Stimulated activated CD8-positive, alpha-beta memory T cell treated with anti-CD3 and anti-CD28 coated beads, Interleukin-2, amount 100 ng/mL, for 1 hour (primary cell): ENCODE measurements at regions not wholly inside any gene's neighbourhood (a gene's known extent, or its start where the extent isn't known, plus 50 kb on each side); places are given as distances from the start of the nearest gene placed in this dataset.
"Not testable (repeated sequence)": the region's sequence is repeated elsewhere in the genome, so short reads cannot be mapped to it uniquely, and the experiment has no call there.

Source experiments
- DNase-seq, 2 donors: peaks; one replicate each; pipeline ENCODE4 v3.0.0-alpha.2; 2020; ENCODE audit warnings: low read depth in 2 of 2

- no peak for DNase-seq
These were observed 70.0 kb downstream of the KCTD15 start for GRCh38 chr19:33866696-33867095.

DNA sequence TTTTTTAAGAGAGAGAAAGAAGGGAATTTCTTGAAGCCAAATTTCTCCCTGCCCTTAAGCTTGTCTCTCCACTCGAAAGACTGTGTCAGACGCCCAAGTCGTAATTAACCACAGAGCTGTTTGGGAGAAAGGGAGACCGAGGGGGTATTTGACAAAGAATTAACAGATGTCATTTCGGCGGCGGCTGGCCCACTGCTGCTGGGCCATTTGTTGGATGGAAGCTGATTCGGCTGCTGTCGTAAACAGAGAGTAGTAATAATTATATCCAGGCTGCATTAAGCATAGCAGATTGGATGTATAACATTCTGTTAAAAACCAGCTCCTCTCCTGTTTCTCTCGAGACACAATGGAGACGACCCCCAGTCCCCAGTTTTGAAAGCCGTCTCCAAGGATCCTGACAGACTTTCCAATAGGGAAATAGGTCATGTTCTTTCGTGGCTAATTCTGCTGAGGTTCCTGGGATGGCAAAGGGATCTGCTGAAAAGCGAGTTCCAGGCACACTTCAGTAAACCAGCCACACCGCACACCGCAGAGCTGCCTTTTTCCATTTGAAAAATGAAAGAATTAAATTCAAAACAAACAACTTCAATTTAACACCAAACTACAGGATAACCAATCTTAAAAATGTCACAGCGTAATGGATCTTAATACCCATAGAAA, 71.5 kb downstream of the KCTD15 start:
- no peak for DNase-seq

GRCh38 chr19:33868788-33869412, 72.2 kb downstream of the KCTD15 start:
- no peak for DNase-seq

- not testable (repeated sequence) for DNase-seq
These were observed 73.7 kb downstream of the KCTD15 start for GRCh38 chr19:33870298-33870932.

DNA sequence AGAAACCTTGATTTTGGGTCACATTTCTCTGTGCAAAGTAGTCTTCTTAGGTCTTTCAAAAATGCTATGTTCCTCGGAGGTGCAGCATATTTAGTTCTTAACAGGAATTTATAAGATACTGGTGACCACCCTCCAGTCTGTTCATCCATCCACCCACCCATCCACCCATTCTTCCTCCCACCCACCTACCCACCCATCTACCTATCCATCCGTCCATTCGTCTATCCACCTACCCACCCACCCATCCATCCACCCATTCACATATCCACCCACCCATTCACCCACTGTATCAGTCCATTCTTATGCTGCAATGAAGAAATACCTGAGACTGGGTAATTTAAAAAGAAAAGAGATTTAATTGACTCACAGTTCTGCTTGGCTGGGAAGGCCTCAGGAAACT, 74.9 kb downstream of the KCTD15 start:
- DNase-seq, result no peak

DNA sequence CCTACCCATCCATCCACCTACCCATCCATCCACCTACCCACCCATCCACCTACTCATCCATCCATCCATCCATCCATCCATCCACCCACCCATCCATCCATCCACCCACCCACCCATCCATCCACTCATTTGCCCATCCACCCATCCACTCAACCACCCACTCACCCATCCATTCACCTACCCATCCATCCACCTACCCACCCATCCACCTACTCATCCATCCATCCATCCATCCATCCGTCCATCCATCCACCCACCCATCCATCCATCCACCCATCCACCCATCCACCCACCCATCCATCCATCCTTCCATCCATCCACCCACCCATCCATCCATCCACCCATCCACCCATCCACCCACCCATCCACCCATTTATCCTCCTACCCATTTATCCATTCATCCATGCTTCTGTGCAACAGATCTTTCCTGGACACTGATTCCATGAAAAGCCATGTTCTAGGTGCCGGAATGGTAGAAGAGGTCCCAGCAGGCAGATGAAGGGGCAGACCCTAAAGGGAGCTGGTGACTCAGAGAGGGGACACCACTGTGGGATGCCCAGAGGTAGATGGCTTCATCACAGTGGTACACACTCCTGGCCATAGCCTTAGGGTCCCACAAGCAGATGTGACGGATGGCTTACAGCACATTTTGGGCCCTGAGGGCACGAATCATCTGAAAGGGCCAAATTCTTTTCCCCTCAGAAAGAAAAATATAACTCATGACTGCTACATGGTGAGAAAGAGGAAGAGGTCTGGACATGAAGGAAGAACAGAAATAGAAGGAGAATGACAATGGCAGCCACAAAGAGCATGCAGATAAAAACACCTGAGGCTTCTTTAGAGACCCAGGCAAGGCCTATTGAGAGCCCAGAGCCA, 76.0 kb downstream of the KCTD15 start:
- no peak for DNase-seq

DNA sequence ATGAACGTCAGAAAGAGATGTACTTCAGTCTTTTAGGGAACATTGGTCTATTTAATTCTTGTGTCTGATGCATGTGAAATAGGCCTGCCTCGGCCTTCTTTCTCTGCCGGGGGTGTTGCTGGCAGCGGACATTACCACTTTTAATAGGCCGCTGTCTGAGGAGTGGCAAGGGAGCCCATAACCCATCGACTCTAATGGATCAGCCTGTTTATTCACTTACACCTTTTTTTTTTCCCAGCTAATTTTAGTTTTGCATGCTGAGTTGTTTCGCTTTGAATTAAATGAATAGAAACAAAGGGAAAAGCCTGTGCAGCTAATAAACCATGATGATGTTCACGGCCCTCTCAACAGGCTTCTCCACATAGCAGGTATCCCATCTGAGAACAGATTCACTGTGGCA, 78.4 kb downstream of the KCTD15 start:
- DNase-seq, result no peak

- no peak for DNase-seq
These were observed 79.5 kb downstream of the KCTD15 start for GRCh38 chr19:33876192-33876591.

- DNase-seq, result no peak
These were observed 81.4 kb downstream of the KCTD15 start for GRCh38 chr19:33878030-33878544.

GRCh38 chr19:33878910-33879810, 82.5 kb downstream of the KCTD15 start:
- DNase-seq, result no peak

- no peak for DNase-seq
These were observed 83.3 kb downstream of the KCTD15 start for GRCh38 chr19:33879818-33880575.

DNA sequence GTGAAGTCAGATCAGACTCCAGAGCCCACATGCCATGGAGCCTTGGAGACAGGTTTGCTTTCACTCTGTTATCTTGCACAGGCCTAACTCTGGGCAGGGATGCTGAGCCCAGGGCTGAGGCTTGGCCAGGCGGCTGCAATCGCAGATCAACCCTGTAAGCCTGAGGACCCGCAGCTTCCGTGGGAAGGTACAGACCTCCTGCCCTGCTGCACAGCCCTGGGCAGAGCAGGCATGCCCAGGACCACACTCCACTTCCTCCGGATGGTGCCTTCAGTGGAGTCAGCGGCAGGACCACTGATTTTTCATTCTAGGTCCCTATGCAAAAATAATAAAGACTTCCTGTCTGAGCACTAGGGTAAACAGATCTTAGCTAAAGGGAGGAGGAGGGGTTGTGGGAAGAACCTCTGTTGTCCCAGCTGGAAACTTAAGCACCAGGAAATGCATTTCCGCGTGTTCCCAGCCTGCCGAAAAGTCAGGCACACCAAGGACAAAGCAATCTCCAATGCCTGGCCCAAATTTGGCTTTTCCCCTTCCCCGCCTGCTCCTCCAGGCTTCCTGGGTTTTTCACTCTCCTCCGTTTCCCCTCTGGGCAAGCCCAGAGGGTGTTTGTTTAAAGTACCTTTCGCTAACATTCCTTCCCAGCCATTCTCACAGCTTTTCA, 87.3 kb downstream of the KCTD15 start:
- no peak for DNase-seq

GRCh38 chr19:33885236-33885635, 88.6 kb downstream of the KCTD15 start:
- DNase-seq, result no peak

- DNase-seq, result no peak
These were observed 91.2 kb downstream of the KCTD15 start for GRCh38 chr19:33887891-33888290.

- DNase-seq, result no peak
These were observed 92.0 kb downstream of the KCTD15 start for GRCh38 chr19:33888665-33889064.

GRCh38 chr19:33890569-33890968, 93.9 kb downstream of the KCTD15 start:
- no peak for DNase-seq

DNA sequence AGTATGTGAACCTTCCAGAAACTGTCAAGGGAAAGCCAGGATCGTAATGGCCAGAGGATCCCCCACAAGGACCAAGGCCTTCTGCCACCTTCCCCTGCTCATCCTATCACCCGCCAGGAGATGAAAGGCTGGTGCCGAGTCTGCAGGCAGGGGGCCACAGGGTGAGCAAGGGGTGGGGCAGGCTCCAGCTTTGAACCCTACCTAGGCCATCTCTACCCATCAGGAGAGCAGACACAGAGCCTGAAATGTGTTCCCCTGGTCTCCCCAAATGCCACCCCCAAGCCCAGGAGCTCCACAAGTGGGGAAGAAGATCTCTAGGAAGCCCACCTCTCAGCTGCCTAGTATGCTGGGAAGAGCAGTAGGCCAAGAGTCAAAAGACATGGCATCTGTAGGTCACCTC, 95.1 kb downstream of the KCTD15 start:
- no peak for DNase-seq

DNA sequence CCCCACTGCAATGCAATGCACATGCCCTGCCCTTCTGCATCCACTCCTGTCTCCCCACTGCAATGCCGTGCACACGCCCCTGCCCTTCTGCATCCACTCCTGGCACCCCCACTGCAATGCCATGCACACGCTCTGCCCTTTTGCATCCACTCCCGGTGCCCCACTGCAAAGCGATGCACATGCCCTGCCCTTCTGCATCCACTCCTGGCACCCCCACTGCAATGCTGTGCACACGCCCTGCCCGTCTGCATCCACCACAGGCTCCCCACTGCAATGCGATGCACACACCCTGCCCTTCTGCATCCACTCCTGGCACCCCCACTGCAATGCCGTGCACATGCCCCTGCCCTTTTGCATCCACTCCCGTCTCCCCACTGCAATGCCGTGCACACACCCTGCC, 98.1 kb downstream of the KCTD15 start:
- no peak for DNase-seq

GRCh38 chr19:33895366-33895765, 98.7 kb downstream of the KCTD15 start:
- no peak for DNase-seq
